ENCODE measurements at regions not wholly inside any gene's neighbourhood (a gene's known extent, or its start where the extent isn't known, plus 50 kb on each side); places are given as distances from the start of the nearest gene placed in this dataset.
"Not testable (repeated sequence)": the region's sequence is repeated elsewhere in the genome, so short reads cannot be mapped to it uniquely, and the experiment has no call there.

DNA sequence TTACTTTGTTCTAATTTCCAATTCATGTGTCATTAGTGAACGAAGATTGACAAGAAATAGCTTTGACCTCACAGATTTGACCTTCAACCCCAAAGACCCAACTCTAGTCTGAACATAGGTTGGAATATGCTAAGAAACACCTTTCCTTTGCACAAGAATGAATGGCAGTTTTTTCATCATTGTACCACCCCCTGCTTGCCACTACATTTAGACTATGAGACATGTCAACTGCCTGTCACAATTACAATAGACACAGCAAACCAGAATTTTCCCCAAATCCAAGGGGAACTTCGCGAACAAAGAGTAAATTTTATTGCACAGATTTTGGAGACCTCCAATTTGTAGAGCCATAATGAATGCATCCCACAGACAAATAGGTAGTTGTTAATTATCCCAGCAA lies 535.4 kb downstream of the PRKD1 start:
- TF ChIP-seq, protein P1, sequence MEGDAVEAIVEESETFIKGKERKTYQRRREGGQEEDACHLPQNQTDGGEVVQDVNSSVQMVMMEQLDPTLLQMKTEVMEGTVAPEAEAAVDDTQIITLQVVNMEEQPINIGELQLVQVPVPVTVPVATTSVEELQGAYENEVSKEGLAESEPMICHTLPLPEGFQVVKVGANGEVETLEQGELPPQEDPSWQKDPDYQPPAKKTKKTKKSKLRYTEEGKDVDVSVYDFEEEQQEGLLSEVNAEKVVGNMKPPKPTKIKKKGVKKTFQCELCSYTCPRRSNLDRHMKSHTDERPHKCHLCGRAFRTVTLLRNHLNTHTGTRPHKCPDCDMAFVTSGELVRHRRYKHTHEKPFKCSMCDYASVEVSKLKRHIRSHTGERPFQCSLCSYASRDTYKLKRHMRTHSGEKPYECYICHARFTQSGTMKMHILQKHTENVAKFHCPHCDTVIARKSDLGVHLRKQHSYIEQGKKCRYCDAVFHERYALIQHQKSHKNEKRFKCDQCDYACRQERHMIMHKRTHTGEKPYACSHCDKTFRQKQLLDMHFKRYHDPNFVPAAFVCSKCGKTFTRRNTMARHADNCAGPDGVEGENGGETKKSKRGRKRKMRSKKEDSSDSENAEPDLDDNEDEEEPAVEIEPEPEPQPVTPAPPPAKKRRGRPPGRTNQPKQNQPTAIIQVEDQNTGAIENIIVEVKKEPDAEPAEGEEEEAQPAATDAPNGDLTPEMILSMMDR (IDR thresholded peaks at IDR 0.05; ENCODE audit: low read depth, low read length, missing control alignments): no peak
- H3K4me3 ChIP-seq (replicated peaks; ENCODE audit: low read depth, low read length): no peak overlapping the region
- DNase-seq (ENCODE audit: extremely low read depth, low read depth): no peak

DNA sequence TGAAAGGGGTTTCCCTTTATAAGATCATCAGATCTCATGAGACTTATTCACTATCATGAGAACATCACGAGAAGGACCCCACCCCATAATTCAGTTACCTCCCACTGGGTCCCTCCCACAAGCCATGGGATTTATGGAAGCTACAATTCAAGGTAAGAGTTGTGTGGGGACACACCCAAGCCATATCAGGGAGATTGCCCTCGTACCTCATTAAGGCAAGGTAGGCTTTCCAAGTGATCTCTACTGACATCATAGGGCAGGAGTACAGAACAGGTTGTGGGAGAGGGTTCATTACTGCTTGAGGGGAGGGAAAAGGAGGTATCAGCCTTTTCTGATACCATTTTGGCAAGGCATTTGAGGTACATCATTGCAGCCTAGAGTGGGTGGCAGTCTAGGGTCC lies 524.6 kb downstream of the PRKD1 start:
- DNase-seq (ENCODE audit: extremely low read depth, low read depth): no peak
- TF ChIP-seq, protein P1 (IDR thresholded peaks at IDR 0.05; ENCODE audit: low read depth, low read length, missing control alignments): no peak
- no peak overlapping the region for H3K4me3 ChIP-seq (replicated peaks; ENCODE audit: low read depth, low read length)

DNA sequence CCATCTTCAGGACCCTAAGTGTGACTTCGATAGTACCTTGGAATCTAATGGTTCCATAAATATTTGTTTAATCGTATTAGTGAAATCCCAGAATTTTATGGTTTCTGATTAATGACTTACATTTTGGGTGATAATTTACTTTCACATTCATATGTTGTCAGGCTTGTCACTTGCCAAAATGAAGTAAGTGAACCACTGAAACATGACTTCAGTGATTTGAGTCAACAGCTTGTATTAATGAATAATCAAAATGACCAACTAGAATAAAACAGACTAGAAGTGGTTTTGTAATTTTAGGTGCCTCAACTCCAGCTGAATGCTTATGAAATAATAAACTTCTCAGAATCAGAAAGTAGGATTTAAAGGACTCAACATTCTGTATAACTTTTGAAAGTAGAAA lies 517.1 kb downstream of the PRKD1 start:
- TF ChIP-seq, protein P1 (IDR thresholded peaks at IDR 0.05; ENCODE audit: low read depth, low read length, missing control alignments): no peak
- H3K4me3 ChIP-seq (replicated peaks; ENCODE audit: low read depth, low read length): no peak overlapping the region
- DNase-seq (ENCODE audit: extremely low read depth, low read depth): no peak

DNA sequence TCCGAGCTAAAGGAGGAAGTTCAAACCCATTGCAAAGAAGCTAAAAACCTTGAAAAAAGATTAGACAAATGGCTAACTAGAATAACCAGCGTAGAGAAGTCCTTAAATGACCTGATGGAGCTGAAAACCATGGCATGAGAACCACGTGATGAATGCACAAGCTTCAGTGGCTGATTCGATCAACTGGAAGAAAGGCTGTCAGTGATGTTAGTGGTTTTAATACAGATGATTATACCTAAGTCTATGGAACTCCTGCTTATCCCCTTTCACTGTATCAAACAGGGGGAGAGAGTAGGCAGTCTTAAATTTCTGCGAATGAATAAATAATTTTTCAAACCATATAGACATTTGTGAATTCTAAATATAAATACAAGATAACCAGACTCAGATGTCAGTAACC lies 512.7 kb downstream of the PRKD1 start:
- H3K4me3 ChIP-seq (replicated peaks; ENCODE audit: low read depth, low read length); DNase-seq (ENCODE audit: extremely low read depth, low read depth): not testable (repeated sequence)

DNA sequence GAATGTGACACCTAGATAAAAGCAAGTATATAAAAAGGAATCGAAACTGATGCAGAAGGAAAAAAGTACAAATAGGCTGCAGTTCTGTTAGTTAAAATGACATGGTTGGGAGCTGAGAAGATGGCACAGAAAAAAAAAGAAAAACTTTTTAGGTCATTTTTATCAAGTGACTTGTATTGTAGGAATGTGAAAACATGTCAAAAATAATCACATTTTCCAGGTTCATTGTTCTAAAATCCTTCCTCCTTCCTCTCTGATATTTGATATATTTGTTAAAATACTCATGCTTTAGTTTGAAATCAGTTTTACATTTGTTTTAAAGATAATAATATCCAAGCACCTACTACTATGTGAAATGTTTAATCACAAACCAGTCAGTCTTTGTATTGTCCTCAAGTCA lies 507.9 kb downstream of the PRKD1 start:
- no peak overlapping the region for H3K4me3 ChIP-seq (replicated peaks; ENCODE audit: low read depth, low read length)
- DNase-seq (ENCODE audit: extremely low read depth, low read depth): no peak
- TF ChIP-seq, protein P1 (IDR thresholded peaks at IDR 0.05; ENCODE audit: low read depth, low read length, missing control alignments): no peak

DNA sequence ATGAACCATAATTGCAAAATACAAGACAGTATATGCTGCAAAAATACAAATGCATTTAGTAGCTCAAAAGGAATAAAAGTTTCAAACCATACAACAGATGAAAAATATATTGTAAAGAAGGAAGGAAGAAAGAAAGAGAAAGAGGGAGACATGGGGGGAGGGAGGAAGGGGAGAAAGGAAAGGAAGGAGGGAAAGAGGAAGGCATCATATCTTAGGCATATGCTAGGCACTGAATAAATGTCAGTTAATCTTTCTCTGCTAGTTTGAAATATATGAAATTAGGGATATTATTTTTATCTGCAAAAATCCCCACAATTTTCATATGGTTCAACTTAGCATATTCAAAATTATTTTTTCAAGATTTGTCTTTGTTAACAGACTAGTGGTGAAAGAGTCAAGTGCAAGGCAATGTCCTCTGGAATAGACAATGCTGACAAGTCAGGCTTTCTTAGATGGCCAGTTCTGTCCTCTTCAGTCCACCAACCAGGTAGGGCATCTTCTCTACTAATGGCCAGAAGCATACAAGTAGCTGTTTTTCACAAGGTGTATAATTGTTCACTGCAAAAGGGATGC lies 506.4 kb downstream of the PRKD1 start:
- TF ChIP-seq, protein P1 (IDR thresholded peaks at IDR 0.05; ENCODE audit: low read depth, low read length, missing control alignments): no peak
- H3K4me3 ChIP-seq (replicated peaks; ENCODE audit: low read depth, low read length): no peak overlapping the region
- no peak for DNase-seq (ENCODE audit: extremely low read depth, low read depth)

DNA sequence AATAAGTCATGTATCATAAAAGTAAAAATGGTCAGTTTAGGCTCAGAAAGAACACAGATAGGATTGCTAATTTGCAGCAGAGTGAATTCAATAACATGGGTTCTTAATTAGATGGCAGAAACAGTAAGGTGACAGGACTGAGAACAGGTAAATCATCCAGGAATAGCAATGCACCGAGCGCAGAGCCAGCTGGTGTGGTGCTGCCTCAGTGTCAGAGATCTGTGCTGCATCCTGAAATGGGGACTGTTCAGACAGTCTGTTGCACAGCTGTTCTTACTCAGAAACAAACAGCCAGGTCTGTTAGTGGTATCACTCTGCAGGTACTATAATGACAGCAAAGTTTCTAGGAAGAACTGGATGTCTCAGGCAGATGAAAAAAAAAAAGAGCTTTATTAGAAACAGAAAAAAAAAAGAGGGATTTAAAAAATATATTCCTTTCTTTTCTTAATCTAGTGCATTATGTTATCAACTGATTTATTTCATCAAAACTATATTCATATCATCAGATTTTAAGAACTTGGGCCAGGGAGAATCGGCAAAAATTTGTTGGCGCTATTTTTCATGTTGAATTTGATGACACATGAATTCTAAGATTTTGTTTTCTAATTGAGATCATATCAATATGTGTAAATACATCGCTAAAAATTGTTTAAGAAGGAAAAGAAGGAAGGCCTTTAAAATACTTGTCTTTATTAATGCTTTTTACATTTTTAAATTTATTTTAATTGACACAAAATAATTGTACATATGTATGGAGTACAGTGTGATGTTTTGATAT lies 501.8 kb downstream of the PRKD1 start:
- TF ChIP-seq, protein P1 (IDR thresholded peaks at IDR 0.05; ENCODE audit: low read depth, low read length, missing control alignments): no peak
- H3K4me3 ChIP-seq (replicated peaks; ENCODE audit: low read depth, low read length): no peak overlapping the region
- DNase-seq (ENCODE audit: extremely low read depth, low read depth): no peak
